Urinary bladder (tissue), 3 donors: ENCODE measurements at regions not wholly inside any gene's neighbourhood (a gene's known extent, or its start where the extent isn't known, plus 50 kb on each side); places are given as distances from the start of the nearest gene placed in this dataset.

Experiments used
- DNase-seq: peaks from one replicate; pipeline ENCODE4 v3.0.0-alpha.2; 2015; ENCODE audit errors: extremely low spot score
- H3K27ac ChIP-seq: one replicate; pipeline ENCODE4 v1.5.1; 2013; ENCODE audit warnings: low read depth, mild to moderate bottlenecking, moderate library complexity
- H3K36me3 ChIP-seq: one replicate; pipeline ENCODE4 v1.6.1; 2013; ENCODE audit warnings: mild to moderate bottlenecking, moderate library complexity; ENCODE audit not compliant: insufficient read depth
- H3K4me1 ChIP-seq: one replicate; pipeline ENCODE4 v1.6.1; 2013; ENCODE audit warnings: mild to moderate bottlenecking, moderate library complexity; ENCODE audit not compliant: insufficient read depth
- H3K4me3 ChIP-seq: one replicate; pipeline ENCODE4 v1.5.1; 2013; ENCODE audit warnings: low read depth, low read length
- WGBS: extraction: QIAGEN DNeasy Blood & Tissue Kit; methylation state at CpG from one replicate; pipeline ENCODE4 v1.1.7; 2013; 5-methylcytosine and 5-hydroxymethylcytosine counted together
- donor health status: healthy with polysubstance abuse.
- donor health status: healthy.

DNA sequence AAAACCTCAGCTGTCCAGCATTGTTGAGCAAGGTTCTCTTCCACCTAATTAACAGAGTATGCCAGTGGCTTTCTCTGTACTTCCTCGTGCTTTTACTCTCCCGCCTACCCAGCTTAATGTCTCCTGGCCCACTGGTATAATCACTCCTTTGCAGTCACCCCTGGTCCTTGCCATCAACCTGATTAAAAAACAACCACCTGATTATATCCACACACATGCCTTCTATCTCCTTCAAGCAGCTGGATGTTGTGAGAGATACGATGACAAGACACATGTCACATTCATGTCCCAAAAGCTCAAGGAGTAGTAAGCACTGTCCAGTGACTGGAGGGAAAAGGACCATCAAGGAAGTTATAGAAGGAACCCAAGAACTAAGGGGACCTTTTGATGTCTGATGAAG lies 241.3 kb upstream of the GRIP1 start:
- Histone ChIP-seq H3K4me1 (peaks cover 1% of the 10 kb centered on the region), H3K36me3 (no peaks in the 10 kb centered on the region), H3K4me3 (no peak overlapping the region), H3K27ac (no peak overlapping the region)
- no peak for DNase-seq
- 93% methylated on average over 3 of the region's 3 CpGs for WGBS

- Histone ChIP-seq H3K4me3 (no peak overlapping the region), H3K4me1 (peaks cover 1% of the 10 kb centered on the region), H3K27ac (no peak overlapping the region), H3K36me3 (no peaks in the 10 kb centered on the region)
- WGBS: 62% methylated on average over 1 of the region's 1 CpG
- DNase-seq: no peak
Measured at GRCh38 chr12:66921151-66921550, 242.3 kb upstream of the GRIP1 start.

- H3K4me3 ChIP-seq: no peak overlapping the region
- H3K4me1 ChIP-seq: no peaks in the 10 kb centered on the region
- 65% methylated on average over 2 of the region's 2 CpGs for WGBS
- H3K36me3 ChIP-seq: no peaks in the 10 kb centered on the region
- DNase-seq: no peak
- H3K27ac ChIP-seq: no peak overlapping the region
Measured at GRCh38 chr12:66925083-66925482, 246.2 kb upstream of the GRIP1 start.

DNA sequence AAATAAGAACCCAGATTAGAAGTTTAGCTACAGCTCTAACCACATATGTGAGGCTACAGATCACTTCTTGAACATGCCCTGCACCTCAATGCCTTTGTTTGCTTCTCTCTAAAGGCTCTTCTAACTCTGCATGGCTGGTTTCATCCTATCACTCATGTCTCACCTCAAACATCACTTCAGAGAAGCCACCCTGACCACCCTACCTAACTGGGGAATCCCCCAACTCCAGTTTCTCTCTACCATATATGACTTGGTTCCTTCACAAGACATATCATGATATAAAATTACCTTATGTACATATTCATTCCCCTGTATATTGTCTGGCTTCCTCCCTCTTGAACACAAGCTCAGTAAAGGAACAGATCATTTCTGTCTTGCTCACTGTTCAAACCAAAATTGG lies 250.2 kb upstream of the GRIP1 start:
- no peaks in the 10 kb centered on the region for H3K36me3 ChIP-seq
- H3K27ac ChIP-seq: no peak overlapping the region
- H3K4me1 ChIP-seq: no peaks in the 10 kb centered on the region
- H3K4me3 ChIP-seq: no peak overlapping the region
- DNase-seq: no peak

GRCh38 chr12:66931091-66931490 lies 252.2 kb upstream of the GRIP1 start:
- DNase-seq: no peak
- 85% methylated on average over 3 of the region's 3 CpGs for WGBS
- no peak overlapping the region for H3K4me3 ChIP-seq

GRCh38 chr12:66932126-66932525 lies 253.2 kb upstream of the GRIP1 start:
- WGBS: 89% methylated on average over 1 of the region's 1 CpG

More at GRCh38 chr12:66931091-66931490, 252.2 kb upstream of the GRIP1 start:
- Histone ChIP-seq H3K4me1 (no peaks in the 10 kb centered on the region), H3K27ac (no peak overlapping the region), H3K36me3 (no peaks in the 10 kb centered on the region)

GRCh38 chr12:66934302-66935062 lies 255.6 kb upstream of the GRIP1 start:
- WGBS: 49% methylated on average over 5 of the region's 5 CpGs
- H3K27ac ChIP-seq: no peak overlapping the region
- H3K36me3 ChIP-seq: no peaks in the 10 kb centered on the region
- no peak overlapping the region for H3K4me3 ChIP-seq
- no peaks in the 10 kb centered on the region for H3K4me1 ChIP-seq
- no peak for DNase-seq

More at GRCh38 chr12:66932126-66932525, 253.2 kb upstream of the GRIP1 start:
- Histone ChIP-seq H3K36me3 (no peaks in the 10 kb centered on the region), H3K4me3 (no peak overlapping the region), H3K4me1 (no peaks in the 10 kb centered on the region), H3K27ac (no peak overlapping the region)
- no peak for DNase-seq

- Histone ChIP-seq H3K36me3 (no peaks in the 10 kb centered on the region), H3K27ac (no peak overlapping the region), H3K4me3 (no peak overlapping the region), H3K4me1 (no peaks in the 10 kb centered on the region)
- 61% methylated on average over 1 of the region's 1 CpG for WGBS
- DNase-seq: no peak
Measured at GRCh38 chr12:66941150-66941549, 262.3 kb upstream of the GRIP1 start.

DNA sequence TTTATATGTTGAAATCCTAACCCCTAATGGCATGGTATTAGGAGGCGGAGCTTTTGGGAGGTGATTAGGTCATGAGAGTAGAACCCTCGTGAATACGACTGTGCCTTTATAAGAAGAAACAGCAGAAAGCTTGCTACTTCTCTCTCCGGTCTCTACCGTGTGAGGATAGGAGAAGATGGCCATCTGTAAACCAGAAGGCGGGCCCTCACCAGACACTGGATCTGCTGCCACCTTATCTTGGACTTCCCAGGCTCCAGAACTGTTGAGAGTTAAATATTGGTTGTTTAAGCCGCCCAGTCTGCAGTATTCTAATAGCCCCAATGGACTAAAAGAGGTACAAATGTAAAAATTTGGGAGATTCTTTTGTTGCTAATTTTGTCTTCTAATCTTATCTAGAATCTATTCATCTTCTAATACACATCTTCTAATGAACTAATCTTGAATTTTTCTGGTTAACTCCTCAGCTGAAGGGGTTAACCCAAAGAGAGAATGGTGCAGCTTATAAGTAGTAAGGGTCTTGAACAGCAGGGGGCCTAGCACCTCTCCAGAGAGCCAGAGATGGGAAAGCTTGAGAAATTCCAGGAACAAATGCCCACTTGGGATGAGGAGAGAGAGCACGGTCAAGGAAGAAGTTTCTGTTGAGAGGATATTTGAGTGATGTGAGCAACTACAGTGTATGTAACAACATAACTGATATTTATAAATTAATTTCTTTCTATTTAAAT lies 264.0 kb upstream of the GRIP1 start:
- Histone ChIP-seq H3K27ac (no peak overlapping the region), H3K36me3 (no peaks in the 10 kb centered on the region), H3K4me1 (no peaks in the 10 kb centered on the region), H3K4me3 (no peak overlapping the region)
- 80% methylated on average over 8 of the region's 8 CpGs for WGBS
- DNase-seq: no peak

DNA sequence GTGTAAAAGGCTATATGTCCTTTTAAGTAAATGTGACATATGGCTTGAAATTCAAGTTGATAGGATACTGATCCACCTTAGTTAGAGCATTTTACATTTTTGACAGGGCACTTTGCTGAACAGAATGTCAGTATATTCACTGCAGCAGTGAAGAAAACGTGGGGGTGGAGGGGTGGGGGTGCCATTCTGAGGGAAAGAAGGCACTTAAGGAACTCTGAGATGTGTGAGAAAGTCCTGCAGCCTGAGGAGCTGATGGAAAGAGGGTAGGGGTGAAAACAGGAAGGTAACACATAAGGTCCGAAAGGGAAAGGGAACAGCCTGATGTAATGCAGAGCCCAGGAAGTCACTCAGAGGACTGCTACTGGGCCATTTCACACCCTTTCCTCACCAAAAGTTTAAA lies 265.5 kb upstream of the GRIP1 start:
- H3K4me1 ChIP-seq: no peaks in the 10 kb centered on the region
- WGBS: 57% methylated on average over 2 of the region's 2 CpGs
- no peak for DNase-seq
- no peaks in the 10 kb centered on the region for H3K36me3 ChIP-seq
- no peak overlapping the region for H3K27ac ChIP-seq
- no peak overlapping the region for H3K4me3 ChIP-seq

GRCh38 chr12:66945189-66945817 lies 266.4 kb upstream of the GRIP1 start:
- 89% methylated on average over 6 of the region's 6 CpGs for WGBS
- Histone ChIP-seq H3K27ac (no peak overlapping the region), H3K4me3 (no peak overlapping the region), H3K36me3 (no peaks in the 10 kb centered on the region), H3K4me1 (no peaks in the 10 kb centered on the region)
- no peak for DNase-seq

GRCh38 chr12:66947119-66947518 lies 268.2 kb upstream of the GRIP1 start:
- Histone ChIP-seq H3K4me1 (no peaks in the 10 kb centered on the region), H3K36me3 (no peaks in the 10 kb centered on the region), H3K27ac (no peak overlapping the region), H3K4me3 (no peak overlapping the region)
- WGBS: 84% methylated on average over 4 of the region's 4 CpGs
- no peak for DNase-seq

- Histone ChIP-seq H3K4me1 (no peaks in the 10 kb centered on the region), H3K36me3 (no peaks in the 10 kb centered on the region), H3K4me3 (no peak overlapping the region), H3K27ac (no peak overlapping the region)
- DNase-seq: no peak
- 54% methylated on average over 1 of the region's 1 CpG for WGBS
Measured at GRCh38 chr12:66952668-66953067, 273.8 kb upstream of the GRIP1 start.

- Histone ChIP-seq H3K36me3 (no peaks in the 10 kb centered on the region), H3K27ac (no peak overlapping the region), H3K4me3 (no peak overlapping the region), H3K4me1 (no peaks in the 10 kb centered on the region)
- no peak for DNase-seq
- 89% methylated on average over 3 of the region's 3 CpGs for WGBS
Measured at GRCh38 chr12:66956300-66956699, 277.4 kb upstream of the GRIP1 start.
